ENCODE measurements at regions not wholly inside any gene's neighbourhood (a gene's known extent, or its start where the extent isn't known, plus 50 kb on each side); places are given as distances from the start of the nearest gene placed in this dataset.

- no peak for TF ChIP-seq CTCF (IDR thresholded peaks at IDR 0.05; ENCODE audit: borderline replicate concordance, extremely low read depth, low read length, poor library complexity, severe bottlenecking)
- TF ChIP-seq EZH2 (IDR thresholded peaks at IDR 0.05; ENCODE audit: borderline replicate concordance, low read depth, low read length, severe bottlenecking), result no peak
Observed at GRCh38 chr9:1173211-1173610, 123.1 kb downstream of the DMRT2 start.

All from DND-41 (cell line).